PC-3 (cell line): ENCODE measurements at regions not wholly inside any gene's neighbourhood (a gene's known extent, or its start where the extent isn't known, plus 50 kb on each side); places are given as distances from the start of the nearest gene placed in this dataset.

Experiments used
- ATAC-seq: fragments of 200-7000 bp; cut with Tn5 transposase; 2 replicates; pipeline ENCODE4 v1.9.1; 2020; ENCODE audit warnings: mild to moderate bottlenecking, moderate library complexity
- BruUV-seq: library from RNA; stranded (reverse); fragments of 400-500 nt; replicated peaks from 2 replicates; lab custom pipeline; 2021; lab: Mats Ljungman, UMichigan
- CTCF ChIA-PET: fragments of 300-600 bp; sonication (Branson Sonifier 250); formaldehyde crosslinking; loops from one replicate; lab custom pipeline; 2022; ENCODE audit warnings: antibody characterized with exemption; lab: Charles Lee
- POLR2A ChIA-PET: fragments of 300-600 bp; sonication (Branson Sonifier 250); formaldehyde crosslinking; loops from one replicate; lab custom pipeline; 2022; ENCODE audit warnings: antibody characterized with exemption; ENCODE audit not compliant: unreplicated experiment; lab: Charles Lee
- DNase-seq: peaks from one replicate; pipeline ENCODE4 v3.0.0-alpha.2; 2015
- H2AFZ ChIP-seq: fragments of 300-600 bp; sonication (generic); 2 replicates; pipeline ENCODE4 v1.6.0; 2016; ENCODE audit warnings: antibody characterized with exemption, low read length
- H3F3A ChIP-seq: fragments of 300-600 bp; sonication (generic); one replicate; pipeline ENCODE4 v1.6.0; 2017; ENCODE audit warnings: antibody characterized with exemption, low read length, control low read depth, mild to moderate bottlenecking; ENCODE audit not compliant: unreplicated experiment
- H3K27ac ChIP-seq: fragments of 300-600 bp; sonication (generic); 2 replicates; pipeline ENCODE4 v1.5.1; 2016; ENCODE audit warnings: mild to moderate bottlenecking, low read length
- H3K27me3 ChIP-seq: fragments of 300-600 bp; sonication (generic); 2 replicates; pipeline ENCODE4 v1.6.1; 2016; ENCODE audit warnings: low read length, mixed read lengths
- H3K36me3 ChIP-seq: fragments of 300-600 bp; sonication (generic); 2 replicates; pipeline ENCODE4 v1.6.1; 2016; ENCODE audit warnings: low read depth, mixed run types, low read length, mixed read lengths
- H3K4me1 ChIP-seq: fragments of 300-600 bp; sonication (generic); 2 replicates; pipeline ENCODE4 v1.5.1; 2016; ENCODE audit warnings: low read length; ENCODE audit not compliant: insufficient read depth
- H3K4me2 ChIP-seq: fragments of 300-600 bp; sonication (generic); 2 replicates; pipeline ENCODE4 v1.6.0; 2016; ENCODE audit warnings: low read length
- H3K4me3 ChIP-seq: fragments of 300-600 bp; sonication (generic); 2 replicates; pipeline ENCODE4 v1.5.1; 2016; ENCODE audit warnings: mild to moderate bottlenecking, low read length, mixed read lengths
- H3K79me2 ChIP-seq: fragments of 300-600 bp; sonication (generic); 2 replicates; pipeline ENCODE4 v1.6.1; 2017; ENCODE audit warnings: low read length, mixed read lengths
- H3K9ac ChIP-seq: fragments of 300-600 bp; sonication (generic); 2 replicates; pipeline ENCODE4 v1.6.0; 2016; ENCODE audit warnings: mild to moderate bottlenecking, low read length
- H3K9me2 ChIP-seq: fragments of 300-600 bp; sonication (generic); replicated peaks from 2 replicates; pipeline ENCODE4 v1.6.1; 2016; ENCODE audit warnings: mixed run types, low read length, mixed read lengths
- H3K9me3 ChIP-seq: fragments of 300-600 bp; sonication (generic); 2 replicates; pipeline ENCODE4 v1.6.1; 2016; ENCODE audit warnings: low read length, mixed read lengths
- H4K20me1 ChIP-seq: fragments of 300-600 bp; sonication (generic); 2 replicates; pipeline ENCODE4 v1.6.1; 2016; ENCODE audit warnings: low read length, mixed read lengths
- EZH2 ChIP-seq: fragments of 300-600 bp; sonication (generic); IDR thresholded peaks from one replicate; pipeline ENCODE4 v1.6.1; 2017; ENCODE audit warnings: antibody characterized with exemption, mild to moderate bottlenecking, low read length; ENCODE audit not compliant: unreplicated experiment
- EZH2phosphoT487 ChIP-seq: fragments of 300-600 bp; sonication (generic); IDR thresholded peaks from 2 replicates; pipeline ENCODE4 v1.6.1; 2018; ENCODE audit warnings: mild to moderate bottlenecking, antibody characterized with exemption, low read length, borderline replicate concordance
- intact Hi-C: fragments of 100-400 bp; cut with micrococcal nuclease; formaldehyde crosslinking; loops from 2 replicates; pipeline ENCODE4 v1.9.0; 2023
- TF ChIP-seq, protein P1 (sequence below): fragments of 300-600 bp; sonication (generic); conservative IDR thresholded peaks from 2 replicates; pipeline ENCODE4 v1.5.1; 2017; ENCODE audit warnings: antibody characterized with exemption, low read depth, mild to moderate bottlenecking, low read length

DNA sequence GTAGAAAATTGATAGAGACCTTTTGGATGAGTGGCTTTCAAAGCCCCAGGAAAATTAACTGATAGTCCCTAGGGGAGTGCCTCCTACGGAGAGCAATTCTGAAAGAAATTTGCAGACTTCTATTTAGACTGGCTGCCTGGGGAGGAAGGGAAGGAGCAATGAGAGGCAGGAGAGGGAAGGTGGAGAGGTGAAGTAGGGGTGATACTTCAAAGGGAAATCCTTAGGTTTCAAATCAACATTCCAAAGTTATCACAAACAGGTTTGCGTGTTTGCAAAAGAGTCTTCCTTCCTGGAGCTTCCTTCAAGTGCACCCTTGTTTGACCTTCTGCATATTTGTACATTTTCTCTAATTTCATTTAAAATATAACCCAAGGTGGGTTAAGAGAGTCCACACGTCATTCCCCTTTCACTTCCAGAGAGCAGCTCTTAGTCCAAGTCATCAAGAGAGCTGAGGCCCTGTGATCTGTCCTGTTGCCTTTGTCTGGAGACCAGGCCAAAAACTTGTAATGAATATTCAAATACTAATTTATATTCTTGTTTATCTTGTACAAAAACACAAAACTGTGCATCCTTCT is 157.8 kb downstream of the CLCN4 start:
- Histone ChIP-seq H3K36me3 (no peaks in the 10 kb centered on the region), H2AFZ (no peak overlapping the region), H3K27me3 (no peaks in the 10 kb centered on the region), H3K9me3 (no peaks in the 10 kb centered on the region), H3F3A (no peaks in the 10 kb centered on the region), H3K4me3 (no peak overlapping the region), H3K4me1 (no peaks in the 10 kb centered on the region), H3K9ac (no peak overlapping the region), H3K4me2 (no peak overlapping the region), H4K20me1 (no peaks in the 10 kb centered on the region), H3K9me2 (no peaks in the 10 kb centered on the region), H3K79me2 (no peaks in the 10 kb centered on the region), H3K27ac (no peak overlapping the region)
- ATAC-seq (no peak), DNase-seq (no peak)
- TF ChIP-seq, protein P1, sequence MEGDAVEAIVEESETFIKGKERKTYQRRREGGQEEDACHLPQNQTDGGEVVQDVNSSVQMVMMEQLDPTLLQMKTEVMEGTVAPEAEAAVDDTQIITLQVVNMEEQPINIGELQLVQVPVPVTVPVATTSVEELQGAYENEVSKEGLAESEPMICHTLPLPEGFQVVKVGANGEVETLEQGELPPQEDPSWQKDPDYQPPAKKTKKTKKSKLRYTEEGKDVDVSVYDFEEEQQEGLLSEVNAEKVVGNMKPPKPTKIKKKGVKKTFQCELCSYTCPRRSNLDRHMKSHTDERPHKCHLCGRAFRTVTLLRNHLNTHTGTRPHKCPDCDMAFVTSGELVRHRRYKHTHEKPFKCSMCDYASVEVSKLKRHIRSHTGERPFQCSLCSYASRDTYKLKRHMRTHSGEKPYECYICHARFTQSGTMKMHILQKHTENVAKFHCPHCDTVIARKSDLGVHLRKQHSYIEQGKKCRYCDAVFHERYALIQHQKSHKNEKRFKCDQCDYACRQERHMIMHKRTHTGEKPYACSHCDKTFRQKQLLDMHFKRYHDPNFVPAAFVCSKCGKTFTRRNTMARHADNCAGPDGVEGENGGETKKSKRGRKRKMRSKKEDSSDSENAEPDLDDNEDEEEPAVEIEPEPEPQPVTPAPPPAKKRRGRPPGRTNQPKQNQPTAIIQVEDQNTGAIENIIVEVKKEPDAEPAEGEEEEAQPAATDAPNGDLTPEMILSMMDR = no peak
- TF ChIP-seq EZH2 (no peak), EZH2phosphoT487 (no peak)
- ChIA-PET POLR2A (no interaction called here), CTCF (no interaction called here)
- intact Hi-C loops = no loop called here
- no TSS peak for BruUV-seq

- no peak for DNase-seq
- no peak overlapping the region for H3K9ac ChIP-seq
- POLR2A ChIA-PET = no interaction called here
These were observed 168.8 kb downstream of the CLCN4 start for GRCh38 chrX:10325611-10326010.

DNA sequence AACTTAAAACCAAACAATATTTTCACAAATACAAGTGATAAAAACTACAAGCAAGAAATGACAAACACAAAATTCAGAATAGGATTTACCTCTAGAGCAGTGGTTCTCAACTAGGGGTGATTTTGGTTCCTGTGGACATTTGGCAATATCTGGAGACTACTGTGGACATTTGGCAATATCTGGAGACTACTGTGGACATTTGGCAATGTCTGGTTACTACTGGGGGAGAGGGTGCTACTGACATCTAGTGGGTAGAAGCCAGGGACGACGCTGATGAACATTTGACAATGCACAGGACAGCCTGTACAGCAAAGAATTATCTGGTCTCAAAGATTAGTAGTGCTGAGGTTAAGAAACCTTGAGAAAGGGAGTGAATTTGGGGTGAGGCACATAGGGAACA is 169.8 kb downstream of the CLCN4 start:
- H3K27ac ChIP-seq = no peak overlapping the region
- CTCF ChIA-PET = no interaction called here
- H3K4me3 ChIP-seq = no peak overlapping the region

More at GRCh38 chrX:10325611-10326010, 168.8 kb downstream of the CLCN4 start:
- H3K36me3 ChIP-seq = no peaks in the 10 kb centered on the region
- H3K9me3 ChIP-seq = no peaks in the 10 kb centered on the region
- intact Hi-C loops = loop anchor here (1.0 to 10.0 kb wide), 3 partner anchors 71 to 289 kb away; no protein-coding TSS in a partner anchor
- BruUV-seq = no TSS peak
- no peak for ATAC-seq
- H2AFZ ChIP-seq = no peak overlapping the region
- no peak overlapping the region for H3K4me3 ChIP-seq
- H3K79me2 ChIP-seq = no peaks in the 10 kb centered on the region
- no peaks in the 10 kb centered on the region for H4K20me1 ChIP-seq
- H3K27ac ChIP-seq = no peak overlapping the region
- CTCF ChIA-PET = no interaction called here
- TF ChIP-seq EZH2phosphoT487 = no peak
- TF ChIP-seq EZH2 = no peak
- TF ChIP-seq, protein P1 = no peak
- H3K4me1 ChIP-seq = peaks cover 9% of the 10 kb centered on the region
- no peaks in the 10 kb centered on the region for H3K9me2 ChIP-seq
- H3K4me2 ChIP-seq = no peak overlapping the region
- no peaks in the 10 kb centered on the region for H3K27me3 ChIP-seq
- no peaks in the 10 kb centered on the region for H3F3A ChIP-seq

More for the DNA sequence above, 169.8 kb downstream of the CLCN4 start:
- no peak for TF ChIP-seq EZH2phosphoT487
- no peak for TF ChIP-seq EZH2
- TF ChIP-seq, protein P1 = peak; percentile 56
- peak; percentile 52 for DNase-seq
- ATAC-seq = peak; percentile 77
- H3K4me2 ChIP-seq = no peak overlapping the region
- POLR2A ChIA-PET = no interaction called here
- no peak overlapping the region for H2AFZ ChIP-seq
- no peaks in the 10 kb centered on the region for H3K9me2 ChIP-seq
- H3K36me3 ChIP-seq = no peaks in the 10 kb centered on the region
- no peaks in the 10 kb centered on the region for H3K27me3 ChIP-seq
- H4K20me1 ChIP-seq = no peaks in the 10 kb centered on the region
- no peaks in the 10 kb centered on the region for H3F3A ChIP-seq
- no peak overlapping the region for H3K9ac ChIP-seq
- no TSS peak for BruUV-seq
- intact Hi-C loops = loop anchor here (1.0 to 10.0 kb wide), 3 partner anchors 72 to 288 kb away; no protein-coding TSS in a partner anchor
- peaks cover 9% of the 10 kb centered on the region for H3K4me1 ChIP-seq
- no peaks in the 10 kb centered on the region for H3K79me2 ChIP-seq
- no peaks in the 10 kb centered on the region for H3K9me3 ChIP-seq
